K562 (cell line): ENCODE measurements at regions not wholly inside any gene's neighbourhood (a gene's known extent, or its start where the extent isn't known, plus 50 kb on each side); places are given as distances from the start of the nearest gene placed in this dataset.
A peak's percentile ranks its signal among the peaks of the same experiment; 100 is the strongest.

Source experiments
- BRD4 ChIP-seq: fragments of 200-600 bp; sonication (generic); IDR thresholded peaks from 2 replicates; pipeline ENCODE4 v1.6.1; 2017; ENCODE audit warnings: inconsistent platforms
- CEBPG ChIP-seq, 3 experiments: fragments of 200-800 bp in 1 of 3; sonication (Bioruptor generic) in 1 of 3; sonication (generic) in 1 of 3; formaldehyde crosslinking in 1 of 3; IDR thresholded peaks in 2 of 3; conservative IDR thresholded peaks in 1 of 3; 2 replicates each; pipeline versions ENCODE4 v1.6.1 to v1.8.0; 2016 to 2022; ENCODE audit warnings: missing compliant biosample characterization in 2 of 3, missing genetic modification characterization in 2 of 3, mild to moderate bottlenecking in 1 of 3, missing genetic modification reagents in 1 of 3
- CTCF ChIP-seq, 3 experiments: IDR thresholded peaks in 2 of 3; conservative IDR thresholded peaks in 1 of 3; 2 replicates each; pipeline ENCODE4 v1.5.1; 2011 to 2012; ENCODE audit warnings: low read length in 3 of 3, mild to moderate bottlenecking in 3 of 3, control low read depth in 2 of 3, improper control_type of control experiment in 1 of 3, inconsistent platforms in 1 of 3, low read depth in 1 of 3, mixed read lengths in 1 of 3, moderate library complexity in 1 of 3; ENCODE audit not compliant: insufficient read depth in 2 of 3
- EP300 ChIP-seq: IDR thresholded peaks from 2 replicates; pipeline ENCODE4 v1.6.1; 2012; ENCODE audit warnings: low read length, improper control_type of control experiment
- FOXM1 ChIP-seq, 2 experiments: fragments of 450-650 bp in 1 of 2; sonication (generic) in 1 of 2; formaldehyde crosslinking in 1 of 2; IDR thresholded peaks; 2 replicates each; pipeline versions ENCODE4 v1.6.1 to v1.9.0; 2017 to 2022; ENCODE audit warnings: low read depth in 2 of 2, mild to moderate bottlenecking in 2 of 2, missing genetic modification reagents in 1 of 2, moderate library complexity in 1 of 2
- GABPB2 ChIP-seq: fragments of 250-450 bp; sonication (Bioruptor Pico); conservative IDR thresholded peaks from 2 replicates; pipeline ENCODE4 v1.5.1; 2021; ENCODE audit warnings: mild to moderate bottlenecking
- HOMEZ ChIP-seq: fragments of 250-450 bp; sonication (Bioruptor Pico); IDR thresholded peaks from 2 replicates; pipeline ENCODE4 v1.4.0; 2020; ENCODE audit warnings: mild to moderate bottlenecking, moderate library complexity
- IRF9 ChIP-seq: fragments of 450-650 bp; IDR thresholded peaks from 2 replicates; pipeline ENCODE4 v1.6.1; 2016; ENCODE audit warnings: missing biosample characterization, missing genetic modification characterization
- KLF16 ChIP-seq: IDR thresholded peaks from 2 replicates; pipeline ENCODE4 v1.6.1; 2016; ENCODE audit warnings: antibody characterized with exemption
- MEF2D ChIP-seq: conservative IDR thresholded peaks from 2 replicates; pipeline ENCODE4 v1.6.1; 2016; ENCODE audit warnings: low read depth, missing genetic modification characterization, missing compliant biosample characterization
- NRF1 ChIP-seq, 2 experiments: fragments of 450-650 bp; IDR thresholded peaks in 1 of 2; conservative IDR thresholded peaks in 1 of 2; 2 replicates each; pipeline ENCODE4 v1.6.1; 2014; ENCODE audit warnings: mild to moderate bottlenecking in 2 of 2
- RFX5 ChIP-seq: IDR thresholded peaks from 2 replicates; pipeline ENCODE4 v1.6.1; 2011; ENCODE audit warnings: low read depth, mild to moderate bottlenecking, improper control_type of control experiment, low read length
- RFX7 ChIP-seq: fragments of 250-450 bp; sonication (Bioruptor Pico); IDR thresholded peaks from 2 replicates; pipeline ENCODE4 v1.5.1; 2021; ENCODE audit warnings: mild to moderate bottlenecking
- TEAD4 ChIP-seq, 2 experiments: sonication (generic) in 1 of 2; formaldehyde crosslinking in 1 of 2; IDR thresholded peaks; 2 replicates each; pipeline versions ENCODE4 v1.6.1 to v1.8.0; 2012 to 2022; ENCODE audit warnings: borderline replicate concordance in 1 of 2, inconsistent platforms in 1 of 2, low read length in 1 of 2, mild to moderate bottlenecking in 1 of 2, missing genetic modification reagents in 1 of 2

- TF ChIP-seq BRD4 (no peak), KLF16 (no peak), MEF2D (tag) (no peak), TEAD4 (IDR thresholded peaks at IDR 0.05; ENCODE audit: low read length) (no peak), TEAD4 (CRISPR knock-in tag; IDR thresholded peaks at IDR 0.05; ENCODE audit: borderline replicate concordance) (no peak), GABPB2 (CRISPR knock-in tag) (no peak), EP300 (no peak), CTCF (IDR thresholded peaks at IDR 0.05 in 2 of 3, conservative IDR thresholded peaks at IDR 0.05 in 1 of 3; ENCODE audit: insufficient read depth in 2 of 3, low read depth in 1 of 3, low read length in 3 of 3) (no peak), NRF1 (conservative IDR thresholded peaks at IDR 0.05 in 1 of 2, IDR thresholded peaks at IDR 0.05 in 1 of 2) (no peak), IRF9 (tag) (no peak), RFX5 (no peak), CEBPG (CRISPR knock-in tag; IDR thresholded peaks at IDR 0.05) (no peak), CEBPG (tag; conservative IDR thresholded peaks at IDR 0.05 in 1 of 2, IDR thresholded peaks at IDR 0.05 in 1 of 2) (peak; percentile 77 to 82), HOMEZ (no peak), RFX7 (CRISPR knock-in tag) (no peak), FOXM1 (IDR thresholded peaks at IDR 0.05; ENCODE audit: low read depth) (no peak), FOXM1 (CRISPR knock-in tag; IDR thresholded peaks at IDR 0.05; ENCODE audit: low read depth) (no peak)
These were observed 181.1 kb upstream of the TENT5A start for GRCh38 chr6:81933608-81934051.
